Neural progenitor cell (in vitro differentiated cells): ENCODE measurements at regions not wholly inside any gene's neighbourhood (a gene's known extent, or its start where the extent isn't known, plus 50 kb on each side); places are given as distances from the start of the nearest gene placed in this dataset.

Experiments
- CTCF ChIP-seq: fragments of 200-600 bp; sonication (generic); IDR thresholded peaks from 2 replicates; pipeline ENCODE4 v1.5.1; 2017; ENCODE audit warnings: antibody characterized with exemption, mild to moderate bottlenecking
- EZH2 ChIP-seq: fragments of 200-600 bp; sonication (generic); IDR thresholded peaks from 2 replicates; pipeline ENCODE4 v1.6.1; 2017; ENCODE audit warnings: antibody characterized with exemption, mild to moderate bottlenecking, moderate library complexity
- EZH2phosphoT487 ChIP-seq: fragments of 200-600 bp; sonication (generic); IDR thresholded peaks from 2 replicates; pipeline ENCODE4 v1.6.1; 2017; ENCODE audit warnings: antibody characterized with exemption

GRCh38 chr12:38448991-38449390 lies 132.4 kb downstream of the ALG10B start:
- TF ChIP-seq CTCF (no peak), EZH2 (no peak), EZH2phosphoT487 (no peak)
